Smooth muscle cell of the brain vasculature (primary cell): ENCODE measurements at regions not wholly inside any gene's neighbourhood (a gene's known extent, or its start where the extent isn't known, plus 50 kb on each side); places are given as distances from the start of the nearest gene placed in this dataset.
A peak's percentile ranks its signal among the peaks of the same experiment; 100 is the strongest.
"Not testable (repeated sequence)": the region's sequence is repeated elsewhere in the genome, so short reads cannot be mapped to it uniquely, and the experiment has no call there.

Source experiments
- DNase-seq: peaks from one replicate; pipeline ENCODE4 v3.0.0-alpha.2; 2012; ENCODE audit warnings: low read depth, low spot score

DNA sequence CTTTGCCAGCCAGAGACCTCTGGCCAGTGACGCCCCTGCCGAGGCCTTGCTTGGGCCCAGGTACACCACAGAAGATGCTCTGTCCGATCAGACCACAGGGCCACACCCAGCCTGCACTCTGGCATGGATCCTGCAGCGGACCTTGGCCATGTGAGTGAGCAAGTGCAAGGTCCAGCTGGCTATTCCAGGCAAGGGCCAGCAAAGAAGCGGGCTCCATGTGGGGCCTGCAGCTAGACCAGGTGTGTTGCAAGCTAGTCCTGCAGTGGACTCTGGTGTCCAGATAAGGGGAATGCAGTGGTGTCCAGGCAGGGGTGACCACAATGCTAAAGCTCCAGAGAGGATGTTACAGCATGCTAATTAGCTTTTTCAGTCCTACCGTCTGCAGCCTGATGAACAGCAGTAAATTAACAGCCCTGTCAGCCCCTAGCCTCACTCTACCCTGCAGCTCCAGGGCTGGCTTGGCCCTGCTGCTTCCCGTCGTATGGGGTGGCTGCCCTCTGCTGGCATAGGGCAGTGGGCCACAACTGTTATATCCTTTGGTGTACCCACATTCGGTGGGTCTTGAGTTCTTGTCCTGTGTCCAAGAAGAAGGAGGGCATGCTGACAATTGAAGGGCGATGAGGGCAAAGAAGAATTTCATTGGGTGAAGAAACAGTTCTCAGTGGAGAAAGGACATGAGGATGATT is 284.5 kb upstream of the POU5F2 start:
- no peak for DNase-seq

GRCh38 chr5:94024620-94025019 is 283.2 kb upstream of the POU5F2 start:
- no peak for DNase-seq

DNA sequence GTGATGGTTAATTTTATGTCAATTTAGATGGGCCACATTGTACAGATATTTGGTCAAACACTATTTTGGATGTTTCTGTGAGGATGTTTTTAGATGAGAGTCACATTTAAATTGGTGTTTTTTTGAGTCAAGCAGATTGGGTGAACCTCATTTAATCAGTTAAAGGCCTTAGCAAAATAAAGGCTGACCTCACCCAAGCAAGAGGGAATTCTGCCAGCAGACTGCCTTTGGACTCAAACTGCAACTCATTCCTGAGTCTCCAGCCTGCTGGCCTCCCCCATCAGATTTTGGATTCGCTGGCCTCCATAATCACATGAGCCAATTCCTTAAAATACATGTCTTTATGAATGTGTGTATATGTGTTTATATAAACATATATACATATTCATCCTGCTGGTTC is 282.7 kb upstream of the POU5F2 start:
- DNase-seq, result no peak

DNA sequence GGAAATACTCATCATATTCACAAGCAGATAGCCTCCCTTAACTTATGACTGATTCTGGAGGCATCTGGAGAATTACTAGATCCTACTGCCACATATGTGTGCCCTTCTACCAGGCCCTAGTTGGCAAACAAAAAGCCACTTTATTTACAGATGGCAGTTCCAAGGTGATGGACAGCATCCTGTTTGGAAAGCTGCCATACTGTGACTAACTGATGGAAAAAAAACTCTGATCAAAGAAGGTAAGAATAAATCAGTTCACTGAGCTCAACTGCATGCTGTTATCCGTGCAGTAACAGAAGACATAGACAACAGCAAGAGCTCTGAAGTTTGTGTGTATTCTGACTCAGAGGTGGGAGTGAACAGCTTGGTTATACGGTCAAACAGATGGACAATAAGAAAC is 279.8 kb upstream of the POU5F2 start:
- no peak for DNase-seq

- no peak for DNase-seq
These were observed 276.2 kb upstream of the POU5F2 start for GRCh38 chr5:94017579-94017978.

GRCh38 chr5:94010814-94011213 is 269.4 kb upstream of the POU5F2 start:
- DNase-seq, result no peak

DNA sequence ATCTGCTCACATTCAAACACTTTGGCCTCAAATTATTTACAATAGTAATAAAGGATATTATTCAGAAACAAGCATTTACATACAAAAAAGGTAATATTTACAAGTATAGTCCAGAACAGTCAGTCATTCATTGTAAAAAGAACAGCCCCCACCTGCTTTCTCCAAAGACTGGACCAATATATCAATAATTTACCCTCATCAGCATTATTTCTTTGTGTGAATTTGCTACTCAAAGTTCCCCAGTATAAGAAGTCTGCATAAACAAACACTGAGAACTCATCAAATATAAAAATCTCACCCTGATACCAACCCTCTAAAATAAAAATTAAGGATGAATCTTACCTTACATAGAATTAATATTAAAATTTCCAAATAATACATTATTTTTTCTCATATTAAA is 267.8 kb upstream of the POU5F2 start:
- DNase-seq, result no peak

GRCh38 chr5:93998951-93999455 is 257.6 kb upstream of the POU5F2 start:
- DNase-seq, result no peak

- no peak for DNase-seq
These were observed 256.2 kb upstream of the POU5F2 start for GRCh38 chr5:93997562-93997961.

DNA sequence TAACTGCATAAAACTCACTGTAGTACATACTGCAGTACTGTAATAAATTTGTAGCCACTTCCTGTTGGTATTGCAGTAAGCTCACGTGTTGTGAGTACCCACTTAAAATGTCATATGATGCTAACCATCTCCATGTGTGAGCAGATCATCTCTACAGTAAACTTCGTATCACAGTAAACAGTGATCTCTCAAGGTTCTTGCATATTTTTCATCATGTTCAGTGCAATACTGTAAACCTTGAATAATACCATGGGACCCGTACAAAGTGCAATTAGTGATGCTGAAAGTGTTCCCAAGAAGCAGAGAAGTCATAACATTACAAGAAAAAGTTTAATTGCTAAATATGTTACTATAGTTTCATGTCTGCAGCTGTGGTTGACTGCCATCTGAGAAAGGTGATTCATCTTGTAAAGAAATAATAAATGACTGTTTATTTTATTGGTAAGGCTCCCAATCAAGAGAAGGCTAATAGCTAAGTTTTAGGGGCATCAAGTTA is 253.8 kb upstream of the POU5F2 start:
- DNase-seq, result peak; percentile 3

GRCh38 chr5:93993161-93993560 is 251.8 kb upstream of the POU5F2 start:
- no peak for DNase-seq

GRCh38 chr5:93990504-93991070 is 249.2 kb upstream of the POU5F2 start:
- DNase-seq, result no peak

DNA sequence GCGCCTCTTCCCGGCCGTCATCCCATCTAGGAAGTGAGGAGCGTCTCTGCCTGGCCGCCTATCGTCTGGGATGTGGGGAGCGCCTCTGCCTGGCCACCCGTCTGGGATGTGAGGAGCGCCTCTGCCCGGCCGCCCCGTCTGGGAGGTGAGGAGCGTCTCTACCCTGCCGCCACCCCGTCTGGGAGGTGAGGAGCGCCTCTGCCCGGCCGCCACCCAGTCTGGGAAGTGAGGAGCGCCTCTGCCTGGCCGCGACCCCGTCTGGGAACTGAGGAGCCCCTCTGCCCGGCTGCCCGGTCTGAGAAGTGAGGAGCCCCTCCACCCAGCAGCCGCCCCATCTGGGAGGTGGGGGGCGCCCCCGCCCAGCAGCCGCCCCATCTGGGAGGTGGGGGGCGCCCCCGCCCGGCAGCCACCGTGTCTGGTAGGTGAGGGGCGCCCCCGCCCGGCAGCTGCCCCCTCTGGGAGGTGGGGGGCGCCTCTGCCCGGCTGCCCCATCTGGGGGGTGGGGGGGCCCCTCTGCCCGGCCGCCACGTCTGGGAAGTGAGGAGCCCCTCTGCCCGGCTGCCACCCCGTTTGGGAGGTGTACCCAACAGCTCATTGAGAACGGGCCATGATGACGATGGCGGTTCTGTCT is 244.7 kb upstream of the POU5F2 start:
- DNase-seq, result not testable (repeated sequence)

DNA sequence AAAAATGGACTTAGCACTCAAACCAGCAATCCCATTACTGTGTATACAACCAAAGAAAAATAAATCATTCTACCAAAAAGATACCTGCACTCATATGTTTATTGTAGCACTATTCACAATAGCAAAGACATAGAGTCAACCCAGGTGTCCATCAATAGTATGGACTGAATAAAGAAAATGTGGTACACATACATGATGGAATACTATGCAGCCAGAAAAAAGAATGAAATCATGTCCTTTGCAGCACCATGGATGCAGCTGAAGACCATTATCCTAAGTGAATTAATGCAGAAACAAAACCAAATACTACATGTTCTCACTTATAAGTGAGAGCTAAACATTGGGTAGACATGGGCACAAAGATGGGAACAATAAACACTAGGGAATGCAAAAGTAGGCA is 236.8 kb upstream of the POU5F2 start:
- no peak for DNase-seq

DNA sequence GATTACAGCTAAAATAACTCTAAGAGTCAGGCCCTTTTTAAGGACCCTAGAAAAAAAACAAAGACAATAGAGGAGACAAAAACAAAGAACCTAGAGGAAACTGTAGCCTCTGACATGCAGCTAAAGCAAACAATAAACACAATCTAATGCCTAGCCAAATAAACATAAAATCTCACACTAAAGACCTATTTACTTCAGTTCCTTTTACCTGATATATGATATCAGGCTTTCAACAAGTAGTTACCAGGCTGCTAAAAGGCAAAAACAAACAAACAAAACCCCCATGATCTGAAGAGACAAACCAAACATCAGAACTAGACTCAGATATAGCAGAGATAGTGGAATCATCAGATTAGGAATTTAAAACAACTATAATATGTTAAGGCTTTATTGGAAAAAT is 226.5 kb upstream of the POU5F2 start:
- no peak for DNase-seq

DNA sequence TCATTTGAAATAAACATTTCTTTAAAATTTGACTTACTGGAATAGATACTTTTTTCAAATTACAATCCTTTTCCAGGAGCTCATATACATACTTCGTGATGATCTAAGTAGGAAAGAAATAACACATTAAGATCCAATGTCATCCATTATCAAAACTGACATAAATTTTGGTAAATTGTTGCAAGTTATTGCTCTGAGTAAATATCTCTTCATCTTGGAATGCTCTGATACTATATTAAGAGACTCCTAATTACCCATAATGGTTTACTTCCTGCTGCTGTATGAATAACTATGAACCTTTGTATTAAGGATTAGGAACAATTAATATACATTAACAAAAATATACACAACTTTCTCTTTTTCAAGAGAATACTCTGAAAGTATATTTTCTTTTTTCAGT is 223.0 kb upstream of the POU5F2 start:
- no peak for DNase-seq

GRCh38 chr5:93960042-93960441 is 218.6 kb upstream of the POU5F2 start:
- DNase-seq, result no peak

DNA sequence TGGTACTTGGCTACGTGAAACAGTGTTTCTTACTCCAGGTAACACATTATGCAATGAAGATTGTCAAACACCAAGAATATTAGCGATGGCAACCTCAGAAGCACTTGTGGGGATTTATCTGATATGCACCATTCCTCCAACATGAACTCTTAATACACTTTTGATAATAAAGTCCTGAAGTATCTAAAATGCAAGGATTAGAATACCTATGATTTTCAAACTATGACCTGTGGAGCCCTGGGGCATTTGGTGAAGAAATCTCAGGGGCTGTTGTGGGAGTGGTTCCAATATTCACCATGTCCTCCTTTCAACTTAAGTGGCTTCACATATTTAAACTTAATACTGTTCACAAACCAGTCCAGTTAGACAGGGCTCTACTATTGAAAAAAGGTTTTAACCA is 214.6 kb upstream of the POU5F2 start:
- DNase-seq, result no peak

GRCh38 chr5:93954421-93955069 is 213.1 kb upstream of the POU5F2 start:
- DNase-seq, result no peak

DNA sequence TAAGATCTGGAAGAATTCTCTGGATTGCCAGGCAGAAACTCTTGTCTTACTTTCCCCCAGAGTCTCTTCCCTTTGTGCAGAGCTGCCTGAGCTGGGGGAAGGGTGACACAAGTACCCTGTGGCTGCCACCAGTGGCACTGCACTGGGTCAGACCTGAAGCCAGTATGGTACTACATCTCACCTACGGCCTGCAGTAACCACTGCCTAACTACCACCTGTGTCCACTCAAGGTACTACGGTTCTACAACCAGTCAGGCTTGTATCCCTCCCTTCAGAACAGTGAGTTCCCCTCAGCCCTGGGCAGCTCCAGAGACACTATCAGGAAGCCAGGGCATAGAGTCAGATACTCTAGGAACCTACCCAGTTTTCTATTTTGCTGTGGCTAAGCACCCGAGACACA is 212.0 kb upstream of the POU5F2 start:
- no peak for DNase-seq

DNA sequence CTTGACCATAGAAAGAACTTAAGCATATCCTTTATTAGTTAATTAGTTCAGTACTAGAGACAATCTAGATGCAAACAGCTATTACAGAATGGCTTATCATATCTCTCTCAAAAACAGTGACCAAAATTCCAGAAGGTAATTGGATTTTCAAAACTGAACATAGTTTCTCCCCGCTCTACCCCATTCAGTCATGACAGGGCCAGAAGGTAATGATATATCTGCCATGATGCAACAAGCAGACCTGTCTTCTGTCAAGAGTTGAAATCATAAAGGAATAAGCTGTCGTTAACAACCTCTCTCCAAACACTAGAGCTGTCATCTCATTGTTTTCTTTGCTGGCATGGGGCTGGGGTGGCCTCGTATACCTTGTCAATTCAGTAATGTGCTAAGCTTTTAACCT is 200.5 kb upstream of the POU5F2 start:
- DNase-seq, result no peak

- not testable (repeated sequence) for DNase-seq
These were observed 191.9 kb upstream of the POU5F2 start for GRCh38 chr5:93933269-93933668.
